HEK293 (cell line): ENCODE measurements at regions not wholly inside any gene's neighbourhood (a gene's known extent, or its start where the extent isn't known, plus 50 kb on each side); places are given as distances from the start of the nearest gene placed in this dataset.

Experiments
- CTCF ChIA-PET: fragments of 350-600 bp; formaldehyde crosslinking; extraction: SDS; loops from one replicate; lab custom pipeline; 2021; ENCODE audit warnings: antibody characterized with exemption; lab: Yijun Ruan, JAX
- POLR2A ChIA-PET: fragments of 300-600 bp; formaldehyde crosslinking; extraction: SDS; loops from one replicate; lab custom pipeline; 2020; ENCODE audit warnings: antibody characterized with exemption, inconsistent platforms; lab: Yijun Ruan, JAX
- H3K27ac ChIP-seq: fragments of 200-500 bp; sonication (Bioruptor generic); 2 replicates; pipeline ENCODE4 v1.5.1; 2014; ENCODE audit warnings: low read depth, low read length, control low read depth, inconsistent platforms; ENCODE audit errors: extremely low read depth
- H3K36me3 ChIP-seq, 2 experiments: fragments of 200-500 bp in 1 of 2; sonication (Bioruptor generic) in 1 of 2; 1 replicate in 1 of 2; 2 replicates in 1 of 2; pipeline ENCODE4 v1.5.1; 2014 to 2017; ENCODE audit warnings: inconsistent platforms in 2 of 2, low read length in 2 of 2; ENCODE audit not compliant: control insufficient read depth in 2 of 2, insufficient read depth in 1 of 2
- H3K4me1 ChIP-seq: fragments of 200-500 bp; sonication (Bioruptor generic); 2 replicates; pipeline ENCODE4 v1.5.1; 2014; ENCODE audit warnings: mild to moderate bottlenecking, low read length, inconsistent platforms; ENCODE audit not compliant: control insufficient read depth, insufficient read depth
- H3K4me3 ChIP-seq: 2 replicates; pipeline ENCODE4 v1.5.1; 2011; ENCODE audit warnings: low read depth, mild to moderate bottlenecking, control low read depth, low read length, moderate library complexity
- H3K9me3 ChIP-seq: fragments of 200-500 bp; sonication (Bioruptor generic); 2 replicates; pipeline ENCODE4 v1.5.1; 2014; ENCODE audit warnings: low read depth, low read length, inconsistent platforms; ENCODE audit not compliant: control insufficient read depth, insufficient read depth
- AEBP2 ChIP-seq: fragments of 450-650 bp; formaldehyde crosslinking; IDR thresholded peaks from 2 replicates; pipeline ENCODE4 v1.5.1; 2016; ENCODE audit warnings: missing biosample characterization, missing genetic modification characterization, borderline replicate concordance
- ATF2 ChIP-seq: fragments of 450-650 bp; formaldehyde crosslinking; IDR thresholded peaks from 2 replicates; pipeline ENCODE4 v1.5.1; 2016; ENCODE audit warnings: missing biosample characterization, missing genetic modification characterization, low read depth
- GLIS2 ChIP-seq: fragments of 450-650 bp; formaldehyde crosslinking; IDR thresholded peaks from 2 replicates; pipeline ENCODE4 v1.5.1; 2016; ENCODE audit warnings: missing biosample characterization, missing genetic modification characterization
- HOXA7 ChIP-seq: sonication (generic); formaldehyde crosslinking; IDR thresholded peaks from 2 replicates; pipeline ENCODE4 v1.8.1; 2022; ENCODE audit warnings: missing genetic modification reagents, borderline replicate concordance
- MYNN ChIP-seq: fragments of 450-650 bp; formaldehyde crosslinking; IDR thresholded peaks from 2 replicates; pipeline ENCODE4 v1.5.1; 2016; ENCODE audit warnings: missing biosample characterization, missing genetic modification characterization, borderline replicate concordance
- PRDM10 ChIP-seq: fragments of 450-650 bp; formaldehyde crosslinking; IDR thresholded peaks from 2 replicates; pipeline ENCODE4 v1.5.1; 2016; ENCODE audit warnings: missing biosample characterization, missing genetic modification characterization
- SCRT1 ChIP-seq: fragments of 450-650 bp; formaldehyde crosslinking; IDR thresholded peaks from 2 replicates; pipeline ENCODE4 v1.5.1; 2016; ENCODE audit warnings: missing biosample characterization, missing genetic modification characterization, borderline replicate concordance
- ZFP3 ChIP-seq: fragments of 450-650 bp; formaldehyde crosslinking; IDR thresholded peaks from 2 replicates; pipeline ENCODE4 v1.5.1; 2016; ENCODE audit warnings: low read depth, missing biosample characterization, missing genetic modification characterization
- ZNF146 ChIP-seq: fragments of 450-650 bp; formaldehyde crosslinking; IDR thresholded peaks from 2 replicates; pipeline ENCODE4 v1.5.1; 2016; ENCODE audit warnings: missing biosample characterization, missing genetic modification characterization
- ZNF214 ChIP-seq: fragments of 450-650 bp; formaldehyde crosslinking; IDR thresholded peaks from 2 replicates; pipeline ENCODE4 v1.5.1; 2017; ENCODE audit warnings: missing biosample characterization, mild to moderate bottlenecking, missing genetic modification characterization, borderline replicate concordance
- ZNF221 ChIP-seq: fragments of 450-650 bp; formaldehyde crosslinking; IDR thresholded peaks from 2 replicates; pipeline ENCODE4 v1.5.1; 2017; ENCODE audit warnings: missing biosample characterization, missing genetic modification characterization, borderline replicate concordance
- ZNF37A ChIP-seq: fragments of 450-650 bp; IDR thresholded peaks from 2 replicates; pipeline ENCODE4 v1.5.1; 2018; ENCODE audit warnings: missing biosample characterization, missing genetic modification characterization
- ZNF518A ChIP-seq: fragments of 450-650 bp; formaldehyde crosslinking; conservative IDR thresholded peaks from 2 replicates; pipeline ENCODE4 v1.5.1; 2016; ENCODE audit warnings: low read depth, missing biosample characterization, missing genetic modification characterization
- ZNF571 ChIP-seq: fragments of 450-650 bp; formaldehyde crosslinking; IDR thresholded peaks from 2 replicates; pipeline ENCODE4 v1.5.0; 2017; ENCODE audit warnings: missing biosample characterization, missing genetic modification characterization
- ZNF585B ChIP-seq: fragments of 450-650 bp; formaldehyde crosslinking; IDR thresholded peaks from 2 replicates; pipeline ENCODE4 v1.5.1; 2016; ENCODE audit warnings: missing biosample characterization, missing genetic modification characterization
- ZNF610 ChIP-seq: fragments of 450-650 bp; formaldehyde crosslinking; IDR thresholded peaks from 2 replicates; pipeline ENCODE4 v1.5.1; 2016; ENCODE audit warnings: missing biosample characterization, missing genetic modification characterization, borderline replicate concordance
- ZNF660 ChIP-seq: fragments of 450-650 bp; IDR thresholded peaks from 2 replicates; pipeline ENCODE4 v1.5.1; 2018; ENCODE audit warnings: missing biosample characterization, mild to moderate bottlenecking, missing genetic modification characterization
- ZNF837 ChIP-seq: fragments of 450-650 bp; formaldehyde crosslinking; IDR thresholded peaks from 2 replicates; pipeline ENCODE4 v1.5.1; 2016; ENCODE audit warnings: missing biosample characterization, missing genetic modification characterization
- TF ChIP-seq, protein P1 (sequence below): fragments of 450-650 bp; formaldehyde crosslinking; IDR thresholded peaks from 2 replicates; pipeline ENCODE4 v1.5.1; 2016; ENCODE audit warnings: missing biosample characterization, missing genetic modification characterization

GRCh38 chr11:70688142-70688541 lies 289.8 kb downstream of the CTTN start (continued):
- no peak for TF ChIP-seq AEBP2 (tag by site-specific recombination)

DNA sequence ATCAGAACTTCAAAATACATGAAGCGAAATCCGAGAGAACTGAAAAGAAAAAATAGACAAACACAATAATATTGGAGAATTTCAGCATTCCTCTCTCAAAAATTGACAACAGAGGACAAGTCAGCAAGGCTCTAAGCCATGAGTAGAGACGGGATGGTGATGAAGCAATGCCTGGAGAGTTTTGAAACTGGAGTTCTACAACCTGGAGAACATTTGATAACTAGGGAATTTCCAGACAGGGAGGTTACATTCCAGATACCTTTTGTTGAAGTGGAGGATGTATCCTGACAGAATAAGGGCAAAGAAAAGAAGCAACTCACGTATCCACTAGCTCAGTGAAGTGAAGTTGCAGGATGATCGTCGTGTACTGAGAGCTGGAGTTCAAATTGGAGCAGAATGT lies 291.4 kb downstream of the CTTN start:
- no peaks in the 10 kb centered on the region for H3K9me3 ChIP-seq
- H3K4me1 ChIP-seq, result no peaks in the 10 kb centered on the region
- ChIA-PET CTCF (no interaction called here), POLR2A (no interaction called here)
- no peak for TF ChIP-seq PRDM10
- TF ChIP-seq ZNF518A (tag by site-specific recombination), result no peak
- TF ChIP-seq ZNF585B (tag by site-specific recombination), result no peak
- no peak for TF ChIP-seq HOXA7
- TF ChIP-seq ZNF837 (tag by site-specific recombination), result no peak
- no peak for TF ChIP-seq ATF2
- TF ChIP-seq SCRT1 (tag by site-specific recombination), result no peak
- no peak for TF ChIP-seq ZNF660
- TF ChIP-seq ZNF214 (tag by site-specific recombination), result no peak
- TF ChIP-seq ZNF610, result no peak
- TF ChIP-seq ZNF221, result no peak
- TF ChIP-seq ZFP3 (tag by site-specific recombination), result no peak
- TF ChIP-seq ZNF37A (tag by site-specific recombination), result no peak
- TF ChIP-seq MYNN, result no peak
- no peak for TF ChIP-seq GLIS2
- TF ChIP-seq, protein P1, sequence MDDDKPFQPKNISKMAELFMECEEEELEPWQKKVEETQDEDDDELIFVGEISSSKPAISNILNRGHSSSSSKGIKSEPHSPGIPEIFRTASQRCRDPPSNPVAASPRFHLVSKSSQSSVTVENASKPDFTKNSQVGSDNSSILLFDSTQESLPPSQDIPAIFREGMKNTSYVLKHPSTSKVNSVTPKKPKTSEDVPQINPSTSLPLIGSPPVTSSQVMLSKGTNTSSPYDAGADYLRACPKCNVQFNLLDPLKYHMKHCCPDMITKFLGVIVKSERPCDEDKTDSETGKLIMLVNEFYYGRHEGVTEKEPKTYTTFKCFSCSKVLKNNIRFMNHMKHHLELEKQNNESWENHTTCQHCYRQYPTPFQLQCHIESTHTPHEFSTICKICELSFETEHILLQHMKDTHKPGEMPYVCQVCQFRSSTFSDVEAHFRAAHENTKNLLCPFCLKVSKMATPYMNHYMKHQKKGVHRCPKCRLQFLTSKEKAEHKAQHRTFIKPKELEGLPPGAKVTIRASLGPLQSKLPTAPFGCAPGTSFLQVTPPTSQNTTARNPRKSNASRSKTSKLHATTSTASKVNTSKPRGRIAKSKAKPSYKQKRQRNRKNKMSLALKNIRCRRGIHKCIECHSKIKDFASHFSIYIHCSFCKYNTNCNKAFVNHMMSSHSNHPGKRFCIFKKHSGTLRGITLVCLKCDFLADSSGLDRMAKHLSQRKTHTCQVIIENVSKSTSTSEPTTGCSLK (tag by site-specific recombination), result no peak
- TF ChIP-seq ZNF146 (tag by site-specific recombination), result no peak
- TF ChIP-seq ZNF571, result no peak
- no peak overlapping the region for H3K27ac ChIP-seq
- no peak overlapping the region for H3K4me3 ChIP-seq
- no peaks in the 10 kb centered on the region for H3K36me3 ChIP-seq
